B cell (primary cell): ENCODE measurements at regions not wholly inside any gene's neighbourhood (a gene's known extent, or its start where the extent isn't known, plus 50 kb on each side); places are given as distances from the start of the nearest gene placed in this dataset.

Experiments used
- ATAC-seq: fragments of 200-7000 bp; cut with Tn5 transposase; one replicate; pipeline ENCODE4 v1.10.0; 2021; ENCODE audit warnings: low read depth, mild to moderate bottlenecking, moderate number of reproducible peaks, moderate library complexity
- CTCF ChIA-PET: fragments of 350-600 bp; sonication (Branson Sonifier 250); formaldehyde crosslinking; loops from one replicate; lab custom pipeline; 2021; ENCODE audit warnings: antibody characterized with exemption, inconsistent platforms; lab: Charles Lee
- POLR2A ChIA-PET: fragments of 350-600 bp; sonication (Branson Sonifier 250); formaldehyde crosslinking; loops from one replicate; lab custom pipeline; 2021; ENCODE audit warnings: antibody characterized with exemption; lab: Charles Lee
- DNase-seq: peaks from one replicate; pipeline ENCODE4 v3.0.0; 2013
- H2AFZ ChIP-seq: 2 replicates; pipeline ENCODE4 v1.6.1; 2012; ENCODE audit warnings: mild to moderate bottlenecking, low read depth, low read length; ENCODE audit not compliant: insufficient read depth, poor library complexity, severe bottlenecking
- H3K27ac ChIP-seq, 2 donors: 1 replicate in 1 of 2; 2 replicates in 1 of 2; pipeline ENCODE4 v1.5.1; 2012 to 2013; ENCODE audit warnings: low read length in 2 of 2, mild to moderate bottlenecking in 2 of 2, moderate library complexity in 1 of 2
- H3K27me3 ChIP-seq, 4 experiments: fragments of 200-600 bp in 1 of 4; sonication (generic) in 1 of 4; replicated peaks in 1 of 4; 1 replicate in 2 of 4; 2 replicates in 2 of 4; pipeline versions ENCODE4 v1.6.1 to v1.7.0; 2013 to 2016; ENCODE audit warnings: low read length in 3 of 4, mild to moderate bottlenecking in 2 of 4, mixed read lengths in 1 of 4, moderate library complexity in 1 of 4; ENCODE audit not compliant: insufficient read depth in 4 of 4, control insufficient read depth in 3 of 4; ENCODE audit errors: control extremely low read depth in 1 of 4
- H3K36me3 ChIP-seq, 2 experiments: replicated peaks in 1 of 2; 1 replicate in 1 of 2; 2 replicates in 1 of 2; pipeline versions ENCODE4 v1.6.1 to v1.7.1; 2013; ENCODE audit warnings: low read length in 1 of 2; ENCODE audit not compliant: insufficient read depth in 2 of 2, control insufficient read depth in 1 of 2; ENCODE audit errors: control extremely low read depth in 1 of 2, extremely low read depth in 1 of 2
- H3K4me1 ChIP-seq, 2 donors: fragments of 200-600 bp in 1 of 2; sonication (generic) in 1 of 2; 1 replicate in 1 of 2; 2 replicates in 1 of 2; pipeline versions ENCODE4 v1.5.1 to v1.6.1; 2013 to 2017; ENCODE audit warnings: low read length in 2 of 2; ENCODE audit not compliant: control insufficient read depth in 2 of 2, insufficient read depth in 2 of 2
- H3K4me2 ChIP-seq: replicated peaks from 2 replicates; pipeline ENCODE3; 2012; ENCODE audit warnings: mild to moderate bottlenecking, low read depth, low read length; ENCODE audit not compliant: poor library complexity, severe bottlenecking
- H3K4me3 ChIP-seq, 5 experiments: fragments of 200-600 bp in 1 of 5; sonication (generic) in 1 of 5; 1 replicate in 3 of 5; 2 replicates in 2 of 5; pipeline versions ENCODE4 v1.5.1 to v1.7.0; 2011 to 2016; ENCODE audit warnings: low read length in 4 of 5, mild to moderate bottlenecking in 4 of 5, low read depth in 2 of 5, control low read depth in 1 of 5, moderate library complexity in 1 of 5; ENCODE audit not compliant: insufficient read depth in 1 of 5; ENCODE audit errors: control extremely low read depth in 1 of 5, extremely low read depth in 1 of 5
- H3K79me2 ChIP-seq: fragments of 200-600 bp; sonication (generic); one replicate; pipeline ENCODE4 v1.6.0; 2016; ENCODE audit warnings: low read length; ENCODE audit not compliant: control insufficient read depth, insufficient read depth
- H3K9ac ChIP-seq: fragments of 200-600 bp; sonication (generic); 2 replicates; pipeline ENCODE4 v1.6.1; 2017; ENCODE audit warnings: mild to moderate bottlenecking, low read length, moderate library complexity
- H3K9me3 ChIP-seq, 3 donors: one replicate each; pipeline versions ENCODE4 v1.6.1 to v1.7.1; 2013; ENCODE audit warnings: low read length in 2 of 3; ENCODE audit not compliant: control insufficient read depth in 2 of 3, insufficient read depth in 1 of 3; ENCODE audit errors: control extremely low read depth in 1 of 3
- H4K20me1 ChIP-seq: 2 replicates; pipeline ENCODE4 v1.6.0; 2012; ENCODE audit warnings: mild to moderate bottlenecking, low read length; ENCODE audit not compliant: insufficient read depth, control insufficient read depth, poor library complexity, severe bottlenecking
- H3K27ac Mint-ChIP-seq: one replicate; pipeline ENCODE4 v1.8.0; 2021; ENCODE audit warnings: mixed read lengths
- H3K27me3 Mint-ChIP-seq: one replicate; pipeline ENCODE4 v1.8.0; 2021; ENCODE audit warnings: mixed read lengths
- H3K4me1 Mint-ChIP-seq: one replicate; pipeline ENCODE4 v1.8.0; 2021; ENCODE audit warnings: mixed read lengths
- H3K4me3 Mint-ChIP-seq: one replicate; pipeline ENCODE4 v1.8.0; 2021; ENCODE audit warnings: mixed read lengths
- H3K9me3 Mint-ChIP-seq: one replicate; pipeline ENCODE4 v1.8.0; 2022; ENCODE audit warnings: mixed read lengths; ENCODE audit not compliant: insufficient read depth
- EZH2 ChIP-seq: IDR thresholded peaks from 2 replicates; pipeline ENCODE4 v1.6.1; 2012; ENCODE audit warnings: borderline replicate concordance, low read depth, mild to moderate bottlenecking, moderate library complexity, low read length; ENCODE audit not compliant: insufficient read depth, poor library complexity, severe bottlenecking
- WGBS: methylation state at CpG from one replicate; pipeline ENCODE4 v1.1.5; 2013; ENCODE audit warnings: missing lambda C conversion rate; ENCODE audit not compliant: insufficient coverage; 5-methylcytosine and 5-hydroxymethylcytosine counted together
- intact Hi-C: fragments of 100-400 bp; cut with micrococcal nuclease; formaldehyde crosslinking; loops from one replicate; pipeline ENCODE4 v1.10.0; 2022
- TF ChIP-seq, protein P1 (sequence below): fragments of 200-600 bp; IDR thresholded peaks from one replicate; pipeline ENCODE4 v1.8.0; 2022; ENCODE audit warnings: antibody characterized with exemption, mild to moderate bottlenecking

DNA sequence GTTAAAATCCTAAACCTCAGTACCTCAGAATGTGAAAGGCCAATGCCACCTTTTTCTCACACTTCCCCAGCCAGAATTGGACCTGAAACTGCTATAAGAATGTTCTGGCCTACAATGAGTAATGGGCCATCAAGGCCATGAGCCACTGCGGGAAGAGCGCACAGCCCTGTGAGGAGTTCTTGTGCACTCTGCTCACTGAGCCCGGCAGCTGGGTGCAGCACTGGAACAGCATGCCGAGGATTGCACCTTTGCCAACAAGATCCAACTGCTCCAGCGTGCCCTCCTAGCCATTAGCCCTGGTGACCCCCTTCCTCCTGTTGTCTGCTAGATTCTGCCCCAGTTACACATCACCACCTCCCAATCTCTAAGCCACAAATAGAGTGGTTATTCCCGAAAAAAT, 758.1 kb downstream of the PRELID2 start:
- Histone ChIP-seq H3K4me2 (no peak overlapping the region), H4K20me1 (no peaks in the 10 kb centered on the region), H3K27ac (no peak overlapping the region), H3K9me3 (no peaks in the 10 kb centered on the region), H3K36me3 (no peaks in the 10 kb centered on the region), H3K9ac (no peak overlapping the region), H3K27me3 (no peaks in the 10 kb centered on the region), H2AFZ (no peak overlapping the region), H3K4me3 (no peak overlapping the region), H3K4me1 (no peaks in the 10 kb centered on the region), H3K79me2 (no peaks in the 10 kb centered on the region)
- DNase-seq (no peak), ATAC-seq (no peak)
- H3K27ac Mint-ChIP-seq, result no peak overlapping the region
- CTCF ChIA-PET, result no interaction called here
- WGBS, result 93% methylated on average over 5 of the region's 6 CpGs
- no peaks in the 10 kb centered on the region for H3K4me1 Mint-ChIP-seq
- intact Hi-C loops, result no loop called here
- H3K4me3 Mint-ChIP-seq, result no peak overlapping the region
- POLR2A ChIA-PET, result no interaction called here
- TF ChIP-seq, protein P1, sequence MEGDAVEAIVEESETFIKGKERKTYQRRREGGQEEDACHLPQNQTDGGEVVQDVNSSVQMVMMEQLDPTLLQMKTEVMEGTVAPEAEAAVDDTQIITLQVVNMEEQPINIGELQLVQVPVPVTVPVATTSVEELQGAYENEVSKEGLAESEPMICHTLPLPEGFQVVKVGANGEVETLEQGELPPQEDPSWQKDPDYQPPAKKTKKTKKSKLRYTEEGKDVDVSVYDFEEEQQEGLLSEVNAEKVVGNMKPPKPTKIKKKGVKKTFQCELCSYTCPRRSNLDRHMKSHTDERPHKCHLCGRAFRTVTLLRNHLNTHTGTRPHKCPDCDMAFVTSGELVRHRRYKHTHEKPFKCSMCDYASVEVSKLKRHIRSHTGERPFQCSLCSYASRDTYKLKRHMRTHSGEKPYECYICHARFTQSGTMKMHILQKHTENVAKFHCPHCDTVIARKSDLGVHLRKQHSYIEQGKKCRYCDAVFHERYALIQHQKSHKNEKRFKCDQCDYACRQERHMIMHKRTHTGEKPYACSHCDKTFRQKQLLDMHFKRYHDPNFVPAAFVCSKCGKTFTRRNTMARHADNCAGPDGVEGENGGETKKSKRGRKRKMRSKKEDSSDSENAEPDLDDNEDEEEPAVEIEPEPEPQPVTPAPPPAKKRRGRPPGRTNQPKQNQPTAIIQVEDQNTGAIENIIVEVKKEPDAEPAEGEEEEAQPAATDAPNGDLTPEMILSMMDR, result no peak
- TF ChIP-seq EZH2, result no peak
- H3K9me3 Mint-ChIP-seq, result no peaks in the 10 kb centered on the region
- H3K27me3 Mint-ChIP-seq, result no peaks in the 10 kb centered on the region

DNA sequence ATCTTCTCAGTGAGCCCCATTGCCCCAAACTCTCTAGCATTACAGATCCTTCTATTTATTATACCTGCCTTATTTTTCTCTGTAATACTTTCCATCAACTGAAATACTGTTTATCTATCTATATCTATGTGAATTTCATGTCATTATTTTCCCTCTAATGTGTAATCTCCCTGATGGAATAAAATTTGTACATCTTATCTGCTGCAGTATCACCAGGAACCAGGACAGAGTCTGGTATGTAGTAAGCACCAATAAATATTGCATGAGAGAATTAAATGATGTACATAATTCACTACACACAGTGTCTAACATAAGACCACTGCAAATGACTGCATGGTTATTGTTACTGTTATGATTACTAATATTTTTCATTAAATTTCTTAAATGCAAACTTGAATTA, 759.1 kb downstream of the PRELID2 start:
- H3K4me3 Mint-ChIP-seq, result no peak overlapping the region
- no peak overlapping the region for H3K27ac ChIP-seq
- H3K9me3 Mint-ChIP-seq, result no peaks in the 10 kb centered on the region
- no peaks in the 10 kb centered on the region for H3K27me3 ChIP-seq
- no peaks in the 10 kb centered on the region for H3K4me1 ChIP-seq
- H4K20me1 ChIP-seq, result no peaks in the 10 kb centered on the region
- no peaks in the 10 kb centered on the region for H3K4me1 Mint-ChIP-seq
- DNase-seq (no peak), ATAC-seq (no peak)
- no peak overlapping the region for H3K4me2 ChIP-seq
- no peak overlapping the region for H2AFZ ChIP-seq
- no peak overlapping the region for H3K4me3 ChIP-seq
- no peak overlapping the region for H3K27ac Mint-ChIP-seq
- H3K9ac ChIP-seq, result no peak overlapping the region
- ChIA-PET POLR2A (no interaction called here), CTCF (no interaction called here)
- H3K36me3 ChIP-seq, result no peaks in the 10 kb centered on the region
- no peaks in the 10 kb centered on the region for H3K79me2 ChIP-seq
- no peaks in the 10 kb centered on the region for H3K9me3 ChIP-seq
- TF ChIP-seq, protein P1, result no peak
- TF ChIP-seq EZH2, result no peak
- intact Hi-C loops, result no loop called here
- no peaks in the 10 kb centered on the region for H3K27me3 Mint-ChIP-seq
